Gastroesophageal sphincter (tissue), 3 donors: ENCODE measurements at regions not wholly inside any gene's neighbourhood (a gene's known extent, or its start where the extent isn't known, plus 50 kb on each side); places are given as distances from the start of the nearest gene placed in this dataset.

Experiments
- EP300 ChIP-seq: sonication (generic); formaldehyde crosslinking; IDR thresholded peaks from one replicate; pipeline ENCODE4 v1.6.1; 2017; ENCODE audit warnings: antibody characterized with exemption, mild to moderate bottlenecking
- POLR2A ChIP-seq, 2 donors: fragments of 450-650 bp; IDR thresholded peaks; one replicate each; pipeline ENCODE4 v1.6.1; 2017; ENCODE audit warnings: antibody characterized with exemption in 2 of 2, mild to moderate bottlenecking in 2 of 2, moderate library complexity in 1 of 2
- POLR2AphosphoS5 ChIP-seq: sonication (generic); formaldehyde crosslinking; IDR thresholded peaks from one replicate; pipeline ENCODE4 v1.6.1; 2017; ENCODE audit warnings: antibody characterized with exemption
- TF ChIP-seq, protein P1 (sequence below), 4 experiments: fragments of 200-600 bp in 2 of 4; fragments of 450-650 bp in 2 of 4; sonication (generic) in 1 of 4; IDR thresholded peaks; one replicate each; pipeline ENCODE4 v1.5.1; 2017 to 2019; ENCODE audit warnings: antibody characterized with exemption in 4 of 4, mild to moderate bottlenecking in 2 of 4, moderate library complexity in 2 of 4

- TF ChIP-seq, protein P1, sequence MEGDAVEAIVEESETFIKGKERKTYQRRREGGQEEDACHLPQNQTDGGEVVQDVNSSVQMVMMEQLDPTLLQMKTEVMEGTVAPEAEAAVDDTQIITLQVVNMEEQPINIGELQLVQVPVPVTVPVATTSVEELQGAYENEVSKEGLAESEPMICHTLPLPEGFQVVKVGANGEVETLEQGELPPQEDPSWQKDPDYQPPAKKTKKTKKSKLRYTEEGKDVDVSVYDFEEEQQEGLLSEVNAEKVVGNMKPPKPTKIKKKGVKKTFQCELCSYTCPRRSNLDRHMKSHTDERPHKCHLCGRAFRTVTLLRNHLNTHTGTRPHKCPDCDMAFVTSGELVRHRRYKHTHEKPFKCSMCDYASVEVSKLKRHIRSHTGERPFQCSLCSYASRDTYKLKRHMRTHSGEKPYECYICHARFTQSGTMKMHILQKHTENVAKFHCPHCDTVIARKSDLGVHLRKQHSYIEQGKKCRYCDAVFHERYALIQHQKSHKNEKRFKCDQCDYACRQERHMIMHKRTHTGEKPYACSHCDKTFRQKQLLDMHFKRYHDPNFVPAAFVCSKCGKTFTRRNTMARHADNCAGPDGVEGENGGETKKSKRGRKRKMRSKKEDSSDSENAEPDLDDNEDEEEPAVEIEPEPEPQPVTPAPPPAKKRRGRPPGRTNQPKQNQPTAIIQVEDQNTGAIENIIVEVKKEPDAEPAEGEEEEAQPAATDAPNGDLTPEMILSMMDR (IDR thresholded peaks at IDR 0.05): no peak
- no peak for TF ChIP-seq POLR2A (IDR thresholded peaks at IDR 0.05)
- no peak for TF ChIP-seq POLR2AphosphoS5
- no peak for TF ChIP-seq EP300
These were observed 520.2 kb upstream of the MYT1L start for GRCh38 chr2:2851316-2851715.
